GM18951 (cell line): ENCODE measurements at regions not wholly inside any gene's neighbourhood (a gene's known extent, or its start where the extent isn't known, plus 50 kb on each side); places are given as distances from the start of the nearest gene placed in this dataset.

Source experiments
- POLR2A ChIP-seq: IDR thresholded peaks from 4 replicates; pipeline ENCODE4 v1.6.1; 2011; ENCODE audit warnings: mild to moderate bottlenecking; ENCODE audit not compliant: insufficient read length, insufficient read depth; ENCODE audit errors: extremely low read depth
- in situ Hi-C: fragments of 300-500 bp; cut with MboI; formaldehyde crosslinking; loops from one replicate; pipeline ENCODE4 v1.12.0; 2022; ENCODE audit warnings: low sequenced_read_pairs, mixed read lengths, inconsistent platforms; ENCODE audit not compliant: unreplicated experiment

- in situ Hi-C loops, result no loop called here
- TF ChIP-seq POLR2A, result no peak
Observed at GRCh38 chr2:142270291-142270690, 139.5 kb upstream of the LRP1B start.

- in situ Hi-C loops, result no loop called here
- TF ChIP-seq POLR2A, result no peak
Observed at GRCh38 chr2:142259356-142259755, 128.5 kb upstream of the LRP1B start.

GRCh38 chr2:142254031-142254430 lies 123.2 kb upstream of the LRP1B start:
- in situ Hi-C loops, result no loop called here
- no peak for TF ChIP-seq POLR2A

GRCh38 chr2:142241016-142241415 lies 110.2 kb upstream of the LRP1B start:
- no peak for TF ChIP-seq POLR2A
- in situ Hi-C loops, result no loop called here

- TF ChIP-seq POLR2A, result no peak
- in situ Hi-C loops, result no loop called here
Observed at GRCh38 chr2:142236181-142236580, 105.4 kb upstream of the LRP1B start.

GRCh38 chr2:142234741-142235140 lies 103.9 kb upstream of the LRP1B start:
- TF ChIP-seq POLR2A, result no peak
- in situ Hi-C loops, result no loop called here

GRCh38 chr2:142223309-142223708 lies 92.5 kb upstream of the LRP1B start:
- no peak for TF ChIP-seq POLR2A
- in situ Hi-C loops, result no loop called here

GRCh38 chr2:142222715-142223114 lies 91.9 kb upstream of the LRP1B start:
- in situ Hi-C loops, result no loop called here
- TF ChIP-seq POLR2A, result no peak

- in situ Hi-C loops, result no loop called here
- TF ChIP-seq POLR2A, result no peak
Observed at GRCh38 chr2:142220901-142221300, 90.1 kb upstream of the LRP1B start.

- TF ChIP-seq POLR2A, result no peak
- in situ Hi-C loops, result no loop called here
Observed at GRCh38 chr2:142220239-142220638, 89.4 kb upstream of the LRP1B start.

GRCh38 chr2:142218471-142218870 lies 87.7 kb upstream of the LRP1B start:
- TF ChIP-seq POLR2A, result no peak
- in situ Hi-C loops, result no loop called here

GRCh38 chr2:142217804-142218203 lies 87.0 kb upstream of the LRP1B start:
- in situ Hi-C loops, result no loop called here
- TF ChIP-seq POLR2A, result no peak

- no peak for TF ChIP-seq POLR2A
- in situ Hi-C loops, result no loop called here
Observed at GRCh38 chr2:142200062-142200461, 69.2 kb upstream of the LRP1B start.

GRCh38 chr2:142199073-142199472 lies 68.3 kb upstream of the LRP1B start:
- no peak for TF ChIP-seq POLR2A
- in situ Hi-C loops, result no loop called here

GRCh38 chr2:142190805-142191204 lies 60.0 kb upstream of the LRP1B start:
- no peak for TF ChIP-seq POLR2A
- in situ Hi-C loops, result no loop called here
